Islet of Langerhans (tissue), 1 donor: ENCODE measurements at regions not wholly inside any gene's neighbourhood (a gene's known extent, or its start where the extent isn't known, plus 50 kb on each side); places are given as distances from the start of the nearest gene placed in this dataset.
"Not testable (repeated sequence)": the region's sequence is repeated elsewhere in the genome, so short reads cannot be mapped to it uniquely, and the experiment has no call there.

Source experiments
- FAIRE-seq: peaks from one replicate; lab custom pipeline; 2011; peaks lifted over from hg19 to GRCh38; lab: Jason Lieb, UNC

DNA sequence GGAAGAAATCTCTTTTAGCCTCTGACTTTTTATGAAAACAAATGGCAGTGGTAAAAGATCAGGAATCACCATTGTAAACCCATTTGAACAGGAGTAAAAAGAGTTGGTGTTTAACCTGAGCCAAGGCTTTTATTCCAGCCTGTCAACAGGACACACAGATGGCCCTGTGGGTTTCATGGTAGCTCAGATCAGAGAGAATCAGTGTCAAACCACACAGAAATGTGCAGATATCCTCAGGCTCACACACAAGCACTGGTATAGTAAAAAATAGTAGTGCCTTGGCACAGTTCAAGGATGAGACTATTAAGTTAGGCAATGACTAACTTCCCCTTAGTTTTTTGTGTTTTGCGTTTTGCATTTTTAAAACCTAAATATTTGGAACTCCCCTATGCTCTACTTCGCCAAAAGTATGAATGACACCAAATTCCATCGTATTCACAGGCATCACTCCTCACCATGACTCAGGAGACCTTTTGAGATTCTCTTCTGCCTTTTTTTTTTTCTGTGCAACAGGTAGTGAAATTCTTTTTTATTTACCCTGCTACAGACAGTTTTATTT, 1200.0 kb downstream of the CDH11 start:
- no peak for FAIRE-seq

DNA sequence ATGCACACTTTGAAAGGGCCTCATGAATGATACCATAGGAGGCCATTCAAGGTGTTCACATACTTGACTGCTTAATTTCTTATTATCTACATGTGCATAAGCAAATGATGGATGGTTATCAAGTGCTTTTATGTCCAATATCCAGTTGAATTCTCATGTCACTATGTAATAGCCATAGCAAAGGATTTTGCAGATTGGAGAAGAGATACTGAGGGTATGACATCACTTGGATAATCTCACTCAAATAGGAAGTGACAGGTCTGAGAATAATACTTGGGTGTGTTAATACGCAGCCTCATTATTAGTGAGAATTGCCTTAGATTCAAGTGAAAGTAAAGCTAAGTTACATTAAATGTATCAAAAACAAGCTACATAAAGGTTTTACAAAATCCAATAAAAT, 1208.6 kb downstream of the CDH11 start:
- no peak for FAIRE-seq

DNA sequence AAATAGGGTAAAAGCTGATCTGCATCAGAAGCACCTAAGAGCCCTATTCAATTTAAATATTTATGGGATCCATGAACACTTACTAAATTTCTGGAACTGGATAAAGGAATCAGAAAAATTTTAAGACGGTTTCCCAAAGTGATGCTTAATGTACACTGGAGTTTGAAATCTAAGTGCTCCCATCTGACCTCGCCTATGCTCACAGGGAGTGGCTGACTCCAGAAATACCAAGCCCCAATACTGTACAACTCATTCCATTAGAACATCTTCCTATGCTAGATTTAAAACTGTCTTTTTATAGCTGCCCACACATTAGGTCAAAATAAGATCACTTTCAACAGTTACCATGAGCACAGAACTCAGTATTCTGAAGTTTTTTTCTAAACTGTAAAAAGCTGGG, 1214.6 kb downstream of the CDH11 start:
- FAIRE-seq = no peak

DNA sequence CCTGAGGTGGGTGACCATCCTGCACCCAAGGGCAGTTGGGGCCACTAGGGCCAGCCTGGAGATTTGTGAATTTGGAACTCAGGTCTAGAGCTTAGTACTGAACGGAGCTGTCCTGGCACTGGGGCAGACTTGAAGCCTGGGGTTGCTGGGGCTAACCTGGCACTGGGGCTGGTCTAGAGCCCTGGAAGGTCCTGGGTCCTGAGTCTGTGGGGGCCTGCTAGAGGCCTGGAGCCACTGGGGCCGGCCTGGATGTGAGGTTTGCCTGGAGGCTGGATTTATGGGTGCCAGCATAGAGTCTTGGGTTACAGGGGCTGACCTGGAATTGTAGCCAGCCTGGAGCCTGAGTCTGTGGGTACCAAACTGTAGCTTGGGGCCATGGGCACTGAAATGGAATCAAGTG, 1216.9 kb downstream of the CDH11 start:
- FAIRE-seq = no peak

DNA sequence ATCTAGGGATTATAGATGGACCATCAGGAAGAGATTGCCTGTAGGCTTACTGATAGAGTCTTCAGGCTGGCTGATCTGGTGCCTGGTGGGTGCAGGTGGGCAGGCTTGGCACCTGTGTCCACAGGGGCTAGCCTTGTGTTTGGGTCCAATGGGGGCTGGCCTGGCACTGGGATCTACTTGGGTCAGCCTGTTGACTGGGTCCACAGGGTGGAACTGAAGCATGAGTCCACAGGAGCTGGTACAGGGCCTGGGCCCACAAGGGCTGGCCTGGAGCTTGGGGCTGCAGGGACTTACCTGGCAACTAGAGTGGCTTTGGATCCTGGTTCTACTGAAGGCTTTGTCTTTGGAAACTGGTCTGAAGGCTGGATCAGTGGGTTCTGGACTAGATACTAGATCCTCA, 1217.7 kb downstream of the CDH11 start:
- FAIRE-seq = no peak

DNA sequence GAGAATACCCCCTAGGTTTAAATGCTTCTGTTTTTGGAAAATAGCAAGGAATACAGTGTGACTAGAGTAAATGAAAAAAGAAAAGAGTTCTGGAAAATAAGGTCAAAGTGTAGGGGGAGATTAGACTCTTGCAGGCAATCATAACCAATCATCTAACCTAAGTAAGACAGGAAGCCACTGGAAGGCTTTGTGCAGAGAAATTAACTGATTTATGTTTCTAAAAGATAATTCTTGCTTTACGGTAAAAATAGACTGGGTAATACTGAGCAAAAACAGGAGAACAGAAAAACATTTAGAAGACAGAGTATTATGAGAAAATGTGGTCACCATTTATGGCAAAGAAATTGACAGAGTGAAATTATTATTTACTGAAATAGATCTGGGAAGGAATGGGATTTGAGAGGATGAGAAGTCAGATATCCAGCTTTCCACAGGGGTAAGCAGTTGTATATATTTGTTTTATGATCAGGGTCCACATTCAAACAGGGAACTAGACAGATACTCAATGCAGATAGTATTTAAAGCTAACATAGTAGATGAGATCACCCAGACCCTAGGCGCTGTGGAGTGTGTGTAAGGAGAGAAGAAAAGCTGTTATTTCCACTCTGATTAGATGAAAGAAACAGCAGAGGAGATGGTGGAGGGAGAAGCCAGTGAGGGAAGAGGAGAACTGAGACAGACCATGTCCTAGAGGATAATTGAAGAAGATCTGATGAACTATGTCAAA, 1225.3 kb downstream of the CDH11 start:
- FAIRE-seq = no peak

DNA sequence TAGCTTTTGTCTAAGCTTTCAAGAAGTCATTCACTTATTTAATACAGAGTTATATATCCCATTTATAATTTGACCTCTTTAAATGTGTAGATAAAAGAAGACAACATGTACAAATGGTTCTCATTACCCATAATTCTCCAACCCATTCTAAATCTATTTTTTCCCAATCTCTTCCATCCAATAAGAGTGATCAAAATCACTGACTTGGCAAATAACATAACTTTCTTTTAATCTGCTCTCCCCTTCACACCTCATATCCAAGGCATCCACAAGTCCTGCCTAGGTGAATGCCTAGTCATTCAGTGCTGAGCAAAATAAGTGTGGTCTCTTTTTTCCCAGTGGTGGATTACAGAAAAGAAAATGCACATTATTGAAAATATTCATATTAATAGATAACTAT, 1231.1 kb downstream of the CDH11 start:
- no peak for FAIRE-seq

DNA sequence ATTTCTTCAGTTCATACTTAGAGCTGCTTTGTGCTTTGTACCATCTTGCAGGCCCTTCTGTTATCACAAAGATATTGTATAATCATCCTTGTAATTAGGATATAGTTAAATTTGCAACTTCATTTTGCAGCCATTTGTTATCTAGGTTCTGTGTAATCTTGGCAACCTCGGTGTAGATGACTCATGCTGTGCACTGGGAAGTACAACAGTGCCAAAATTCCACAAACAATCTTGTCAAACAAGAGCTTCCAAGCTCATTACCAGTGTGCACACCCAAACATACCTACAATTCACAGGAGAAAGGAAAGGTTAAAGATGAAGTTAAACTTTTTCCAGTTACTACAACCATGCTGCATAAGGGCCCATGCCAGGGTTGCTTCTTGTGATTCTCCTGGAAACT, 1231.8 kb downstream of the CDH11 start:
- FAIRE-seq = no peak

DNA sequence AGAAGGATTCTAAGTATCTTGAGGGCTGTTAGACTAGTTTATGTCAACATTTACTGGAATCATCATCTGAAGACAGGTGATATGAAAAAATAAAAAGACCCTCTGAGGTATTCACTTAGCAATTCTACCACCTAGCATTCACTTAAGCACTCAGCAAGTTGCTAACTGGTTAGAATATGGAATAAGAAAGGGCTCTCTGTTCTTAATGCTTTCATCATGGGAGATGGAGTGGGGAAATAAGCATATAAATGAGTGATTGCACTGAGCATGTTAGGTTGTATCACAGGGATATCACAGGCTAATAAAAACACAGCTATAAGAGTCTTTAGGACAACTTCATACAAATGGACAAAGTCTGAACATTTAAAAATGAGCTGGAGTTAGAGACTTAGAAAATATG, 1238.8 kb downstream of the CDH11 start:
- no peak for FAIRE-seq

DNA sequence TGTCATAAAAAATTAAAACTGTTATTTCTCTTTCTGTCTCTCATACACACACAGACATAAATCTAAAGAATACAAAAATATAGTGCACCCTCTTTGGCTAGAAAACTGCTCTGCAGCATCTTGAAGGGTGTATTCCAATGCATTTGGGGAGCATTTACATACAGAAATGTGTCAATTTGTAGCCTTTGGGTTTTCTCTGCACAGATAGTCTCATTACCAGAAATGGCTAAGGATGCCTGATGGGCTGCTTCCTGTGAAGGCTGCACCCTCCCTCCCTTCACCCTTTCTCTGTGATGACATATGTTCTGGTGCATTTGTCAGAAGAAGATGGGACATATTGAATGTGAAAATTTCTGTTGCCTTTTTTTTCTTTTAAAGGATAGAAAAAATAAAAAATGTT, 1239.3 kb downstream of the CDH11 start:
- no peak for FAIRE-seq

DNA sequence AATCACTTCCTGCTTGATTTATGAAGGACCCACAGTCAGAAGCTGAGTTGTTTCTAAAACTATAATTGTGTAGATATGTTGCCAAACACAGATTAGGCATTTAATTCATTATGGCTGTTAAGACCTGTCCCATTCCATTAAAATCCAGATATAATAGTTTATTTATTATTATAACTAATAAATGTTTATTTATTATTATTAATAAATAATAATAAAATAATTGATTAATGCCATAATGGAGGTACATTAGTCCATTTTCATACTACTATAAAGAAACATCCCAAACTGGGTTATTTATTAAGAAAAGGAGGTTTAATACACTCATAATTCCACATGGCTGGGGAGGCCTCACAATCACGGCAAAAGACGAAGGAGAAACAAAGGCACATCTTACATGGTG, 1240.9 kb downstream of the CDH11 start:
- FAIRE-seq = no peak

DNA sequence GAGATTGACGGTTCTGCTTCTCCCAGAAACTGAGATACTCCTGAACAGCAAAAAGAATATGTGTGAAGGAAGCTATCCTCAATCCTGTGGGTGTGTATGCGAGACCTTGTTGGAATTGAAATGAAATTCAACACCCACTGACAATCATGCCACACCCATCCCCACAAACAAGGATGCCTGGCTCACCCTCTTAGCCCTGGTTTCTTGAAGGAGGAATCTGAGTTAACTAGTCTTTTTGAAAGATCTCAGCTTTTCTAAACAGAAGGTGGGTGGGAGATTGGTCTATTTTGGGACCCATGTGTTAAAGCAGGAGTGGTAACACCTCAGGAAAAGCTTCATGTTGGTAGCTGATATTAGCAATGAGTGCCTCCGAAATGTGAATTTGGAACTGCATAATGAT, 1244.5 kb downstream of the CDH11 start:
- no peak for FAIRE-seq

DNA sequence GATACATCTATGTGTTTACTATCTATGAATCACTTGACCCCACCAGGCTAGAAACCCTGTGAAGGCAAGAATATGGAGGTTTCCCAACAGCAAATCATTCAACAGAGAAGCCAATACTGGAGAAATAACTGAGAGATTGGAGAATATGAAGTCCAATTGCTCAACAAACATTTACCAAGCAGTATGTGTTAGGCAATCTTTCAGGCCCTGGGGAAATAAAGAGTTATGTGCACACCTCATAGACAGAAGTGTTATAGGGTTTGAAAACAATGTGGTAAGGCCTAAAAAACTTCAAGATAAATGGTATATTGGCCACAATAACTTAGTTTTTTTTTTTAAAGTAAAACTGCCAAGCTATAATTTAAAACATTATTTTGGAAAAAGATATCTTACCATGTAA, 1245.8 kb downstream of the CDH11 start:
- no peak for FAIRE-seq

DNA sequence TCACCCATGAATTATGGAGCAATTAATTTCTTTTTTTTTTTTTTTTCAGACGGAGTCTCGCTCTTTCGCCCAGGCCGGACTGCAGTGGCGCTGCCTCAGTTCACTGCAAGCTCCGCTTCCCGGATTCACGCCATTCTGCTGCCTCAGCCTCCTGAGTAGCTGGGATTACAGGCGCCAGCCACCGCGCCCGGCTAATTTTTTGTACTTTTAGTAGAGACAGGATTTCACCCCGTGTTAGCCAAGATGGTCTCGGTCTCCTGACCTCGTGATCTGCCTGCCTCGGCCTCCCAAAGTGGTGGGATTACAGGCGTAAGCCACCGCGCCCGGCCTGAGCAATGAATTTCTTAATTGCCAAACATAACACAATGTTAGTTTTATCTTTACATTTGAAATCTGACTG, 1261.2 kb downstream of the CDH11 start:
- FAIRE-seq = not testable (repeated sequence)

DNA sequence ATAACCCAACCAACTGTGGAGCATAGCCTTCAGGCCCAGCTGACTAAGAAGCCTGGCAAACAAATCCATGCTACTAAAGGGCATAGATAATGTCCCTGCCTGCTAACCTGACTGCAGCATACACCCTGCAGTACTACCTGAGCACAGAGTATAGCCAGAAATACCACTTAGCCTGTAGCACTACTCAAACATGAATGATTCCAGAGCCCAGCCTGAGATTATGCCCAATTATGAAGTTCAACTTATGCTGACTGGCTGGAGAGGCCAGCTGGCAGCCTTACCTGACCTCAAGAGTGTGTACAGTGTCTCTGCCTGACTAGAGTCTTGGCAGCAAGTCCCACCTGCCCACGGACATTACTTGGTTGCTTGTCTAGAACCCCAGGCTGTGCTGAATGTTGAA, 1265.3 kb downstream of the CDH11 start:
- FAIRE-seq = no peak

DNA sequence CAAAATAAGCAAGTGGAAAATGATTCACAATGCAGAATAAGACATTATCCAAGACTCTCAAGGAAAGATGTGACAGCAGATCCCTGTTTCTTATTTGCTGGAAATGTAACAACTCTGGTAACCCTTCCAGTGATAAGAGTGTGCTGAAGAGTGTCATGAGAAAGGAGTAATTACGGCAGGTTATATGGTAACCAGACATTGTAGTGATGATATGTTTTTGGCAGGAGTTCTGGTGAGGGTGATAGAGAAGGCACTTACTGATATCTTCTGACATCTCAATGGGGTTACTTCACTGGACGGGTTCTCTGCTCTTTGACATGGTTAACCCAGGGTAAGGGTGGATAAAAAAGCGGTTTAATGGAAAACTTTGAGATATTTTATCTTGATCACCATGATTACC, 1270.9 kb downstream of the CDH11 start:
- FAIRE-seq = no peak

DNA sequence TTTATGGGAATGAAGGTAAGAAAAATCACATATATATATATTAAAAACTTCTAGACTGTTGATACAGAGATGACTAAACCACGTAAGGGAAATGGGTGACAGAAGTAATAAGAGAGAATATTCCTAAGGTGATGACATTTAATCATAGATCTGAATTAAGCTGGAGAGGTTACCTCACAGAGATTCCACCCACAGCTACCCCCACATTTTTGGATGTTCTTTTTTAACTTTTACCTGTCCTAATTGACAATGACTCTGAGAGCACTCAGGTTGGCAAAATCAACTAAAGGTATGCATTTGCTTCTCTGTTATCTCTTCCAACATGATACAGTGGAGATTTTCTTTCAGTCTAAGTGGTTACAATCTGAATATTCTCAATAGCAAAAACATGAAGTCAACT, 1280.6 kb downstream of the CDH11 start:
- no peak for FAIRE-seq

DNA sequence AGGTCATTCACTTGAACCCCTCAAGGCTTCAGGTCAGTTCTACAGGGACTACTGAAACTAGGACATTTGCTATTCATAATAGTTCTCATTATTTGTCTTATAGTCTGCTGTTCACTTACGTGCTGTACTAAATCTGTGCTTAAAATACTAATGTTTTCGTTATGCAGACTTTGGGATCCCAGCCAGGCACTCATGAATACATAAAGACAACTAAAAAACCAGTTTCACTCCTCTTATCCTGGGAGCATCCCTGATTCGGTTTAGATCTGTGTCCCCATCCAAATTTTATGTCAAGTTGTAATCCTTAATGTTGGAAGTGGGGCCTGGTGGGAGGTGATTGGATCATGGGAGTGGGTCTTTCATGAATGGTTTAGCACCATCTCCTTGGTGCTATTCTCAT, 1291.8 kb downstream of the CDH11 start:
- FAIRE-seq = no peak

DNA sequence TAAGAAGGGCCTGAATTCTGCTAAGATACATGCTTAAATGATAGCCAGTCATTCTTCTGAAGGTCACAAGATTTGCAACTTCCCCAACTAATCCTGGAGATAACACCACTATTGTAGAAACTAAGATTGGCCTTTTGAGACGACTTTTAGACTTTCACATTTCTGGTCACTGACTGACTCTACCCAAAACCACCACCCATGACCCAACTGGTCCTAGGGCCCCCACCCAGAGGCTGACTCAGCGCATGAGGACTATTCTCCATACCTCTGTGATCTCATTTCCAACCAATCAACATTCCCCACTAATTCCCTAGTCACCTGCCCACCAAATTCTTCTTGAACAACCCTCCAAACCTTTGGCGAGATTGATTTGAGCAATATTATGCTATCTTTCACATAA, 1299.0 kb downstream of the CDH11 start:
- no peak for FAIRE-seq

DNA sequence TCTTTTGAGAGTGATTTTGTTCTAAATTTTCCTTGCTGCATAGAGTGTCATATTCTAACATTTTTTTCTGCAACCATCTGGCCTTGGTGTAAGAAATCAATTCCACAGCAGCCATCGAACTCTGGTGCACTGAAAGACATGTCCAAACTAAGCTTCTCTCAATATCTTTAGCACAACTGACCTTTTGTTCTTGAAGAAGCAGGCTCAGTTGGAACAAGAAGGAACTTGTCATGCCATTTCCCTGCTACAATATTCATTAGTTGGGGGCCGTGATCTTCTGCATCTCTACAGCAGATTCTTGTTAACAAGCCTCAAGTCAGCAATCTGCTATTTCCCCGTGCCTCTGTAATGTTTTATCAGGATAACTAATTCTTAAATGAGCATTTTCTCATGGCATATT, 1305.6 kb downstream of the CDH11 start:
- no peak for FAIRE-seq

DNA sequence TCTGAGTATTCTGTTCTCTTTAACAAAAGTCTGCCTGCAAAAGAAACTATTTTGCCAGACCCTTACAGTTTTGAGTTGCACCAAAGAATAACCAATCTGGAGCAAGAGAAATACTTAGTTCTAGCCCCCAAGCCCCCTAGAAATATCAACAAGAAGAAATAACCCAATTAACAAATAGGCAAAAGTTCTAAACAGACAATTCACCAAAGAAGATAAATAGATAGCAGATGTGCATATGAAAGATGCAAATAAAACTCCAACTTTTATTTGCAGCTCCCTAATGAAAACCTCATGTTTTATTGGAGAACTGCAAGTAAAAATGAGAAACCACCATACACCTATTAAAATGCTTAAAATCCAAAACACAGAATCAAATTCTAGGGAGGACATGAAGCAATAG, 1308.0 kb downstream of the CDH11 start:
- FAIRE-seq = no peak

DNA sequence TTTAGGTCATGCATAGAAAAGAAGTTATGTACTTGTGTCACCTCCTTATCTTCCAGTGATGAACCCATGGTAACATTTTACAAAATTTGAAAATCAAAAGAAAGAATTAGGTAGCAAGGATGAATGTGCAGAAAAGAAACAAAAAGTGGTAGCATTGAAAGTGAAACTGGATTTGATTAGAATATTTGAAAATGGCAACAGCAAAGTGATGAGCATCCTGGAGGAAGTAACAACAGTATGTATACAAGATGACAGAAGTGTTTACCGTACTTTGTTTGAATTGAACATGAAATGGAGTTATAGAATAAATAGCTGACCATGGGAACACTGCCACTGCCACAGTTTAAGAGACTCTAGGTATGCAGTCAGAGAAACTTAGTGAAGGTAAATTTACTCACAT, 1313.1 kb downstream of the CDH11 start:
- FAIRE-seq = no peak

DNA sequence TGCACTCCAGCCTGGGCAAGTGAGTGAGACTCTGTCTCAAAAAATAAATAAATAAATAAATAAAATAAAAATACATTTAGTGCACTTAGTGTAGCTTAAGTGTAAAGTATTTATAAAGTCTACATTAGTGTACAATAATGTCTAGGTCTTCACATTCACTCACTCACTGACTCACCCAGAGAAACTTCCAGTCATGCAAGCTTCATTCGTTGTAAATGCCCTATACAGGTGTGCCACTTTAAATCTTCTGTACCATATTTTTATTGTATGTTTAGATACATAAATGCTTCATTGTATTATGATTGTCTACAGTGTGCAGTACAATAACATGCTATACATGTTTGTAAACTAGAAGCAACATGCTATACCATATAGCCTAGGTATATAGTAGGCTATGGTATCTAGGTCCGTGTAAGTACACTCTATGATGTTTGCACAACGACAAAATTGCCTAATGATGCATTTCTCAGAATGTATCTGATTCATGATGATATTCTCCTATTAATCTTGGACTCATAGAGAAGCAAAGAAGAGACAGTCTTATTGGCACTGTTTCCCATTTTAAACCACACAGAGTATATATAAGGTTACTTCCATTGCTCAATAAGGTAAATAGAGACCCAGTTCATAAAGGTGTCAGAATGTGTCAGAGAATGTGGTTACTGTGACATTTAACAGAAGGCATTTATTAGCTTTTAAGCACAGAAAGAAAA, 1314.9 kb downstream of the CDH11 start:
- FAIRE-seq = no peak

DNA sequence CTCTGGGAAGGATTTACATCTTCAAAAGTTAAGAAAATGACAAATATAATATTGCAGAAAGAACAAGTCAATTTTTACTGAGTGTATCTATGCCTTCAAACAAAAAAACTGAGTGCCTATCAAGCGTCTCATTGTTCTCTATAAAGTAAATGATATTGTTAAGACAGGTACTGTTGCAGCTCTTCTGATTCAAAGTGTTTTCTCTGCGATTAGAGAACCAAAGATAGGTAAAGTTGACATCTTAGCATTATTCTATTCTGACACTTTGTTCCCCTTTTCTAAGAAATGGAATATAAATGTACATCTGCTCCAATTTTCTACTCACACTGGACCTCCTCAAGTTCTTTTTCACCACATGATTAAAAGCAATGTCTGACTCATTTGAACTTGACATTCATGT, 1317.7 kb downstream of the CDH11 start:
- FAIRE-seq = no peak
